DND-41 (cell line): ENCODE measurements at regions not wholly inside any gene's neighbourhood (a gene's known extent, or its start where the extent isn't known, plus 50 kb on each side); places are given as distances from the start of the nearest gene placed in this dataset.

ENCODE experiments used
- EZH2 ChIP-seq: IDR thresholded peaks from 3 replicates; pipeline ENCODE4 v1.6.1; 2012; ENCODE audit warnings: borderline replicate concordance, low read depth, mild to moderate bottlenecking, moderate library complexity, low read length, inconsistent platforms; ENCODE audit not compliant: severe bottlenecking
- TF ChIP-seq, protein P1 (sequence below): IDR thresholded peaks from 2 replicates; pipeline ENCODE4 v1.5.1; 2012; ENCODE audit warnings: borderline replicate concordance, low read length, moderate library complexity, mild to moderate bottlenecking; ENCODE audit not compliant: poor library complexity, severe bottlenecking; ENCODE audit errors: extremely low read depth

DNA sequence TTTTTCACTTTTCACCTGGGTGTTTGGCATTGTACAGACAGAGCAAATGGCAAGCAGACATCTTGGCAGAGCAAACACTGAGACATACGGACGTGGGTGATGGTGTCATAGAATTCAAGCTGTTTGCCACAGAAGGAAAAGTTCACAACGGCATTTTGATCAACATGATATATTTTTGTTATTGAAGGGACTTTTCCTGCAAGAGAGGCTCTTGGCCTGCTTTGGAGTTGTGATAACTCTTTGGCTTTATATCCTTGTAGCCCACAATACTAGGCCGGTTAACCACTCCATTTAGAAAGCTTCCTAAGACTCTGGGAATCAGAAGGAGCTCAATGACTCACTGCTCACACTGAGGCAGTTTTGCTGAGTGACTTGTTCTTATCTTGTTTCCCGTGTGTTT, 1038.3 kb downstream of the TLE1 start:
- TF ChIP-seq, protein P1, sequence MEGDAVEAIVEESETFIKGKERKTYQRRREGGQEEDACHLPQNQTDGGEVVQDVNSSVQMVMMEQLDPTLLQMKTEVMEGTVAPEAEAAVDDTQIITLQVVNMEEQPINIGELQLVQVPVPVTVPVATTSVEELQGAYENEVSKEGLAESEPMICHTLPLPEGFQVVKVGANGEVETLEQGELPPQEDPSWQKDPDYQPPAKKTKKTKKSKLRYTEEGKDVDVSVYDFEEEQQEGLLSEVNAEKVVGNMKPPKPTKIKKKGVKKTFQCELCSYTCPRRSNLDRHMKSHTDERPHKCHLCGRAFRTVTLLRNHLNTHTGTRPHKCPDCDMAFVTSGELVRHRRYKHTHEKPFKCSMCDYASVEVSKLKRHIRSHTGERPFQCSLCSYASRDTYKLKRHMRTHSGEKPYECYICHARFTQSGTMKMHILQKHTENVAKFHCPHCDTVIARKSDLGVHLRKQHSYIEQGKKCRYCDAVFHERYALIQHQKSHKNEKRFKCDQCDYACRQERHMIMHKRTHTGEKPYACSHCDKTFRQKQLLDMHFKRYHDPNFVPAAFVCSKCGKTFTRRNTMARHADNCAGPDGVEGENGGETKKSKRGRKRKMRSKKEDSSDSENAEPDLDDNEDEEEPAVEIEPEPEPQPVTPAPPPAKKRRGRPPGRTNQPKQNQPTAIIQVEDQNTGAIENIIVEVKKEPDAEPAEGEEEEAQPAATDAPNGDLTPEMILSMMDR, result no peak
- no peak for TF ChIP-seq EZH2
